Gastrocnemius medialis (tissue), 4 donors: ENCODE measurements at regions not wholly inside any gene's neighbourhood (a gene's known extent, or its start where the extent isn't known, plus 50 kb on each side); places are given as distances from the start of the nearest gene placed in this dataset.

ENCODE experiments used
- POLR2A ChIP-seq, 2 donors: fragments of 450-650 bp; IDR thresholded peaks; one replicate each; pipeline ENCODE4 v1.6.1; 2017; ENCODE audit warnings: antibody characterized with exemption in 2 of 2, mild to moderate bottlenecking in 2 of 2, moderate library complexity in 2 of 2
- TF ChIP-seq, protein P1 (sequence below), 5 experiments: fragments of 450-650 bp in 3 of 5; fragments of 200-600 bp in 2 of 5; sonication (generic) in 2 of 5; IDR thresholded peaks in 4 of 5; conservative IDR thresholded peaks in 1 of 5; 1 replicate in 4 of 5; 2 replicates in 1 of 5; pipeline ENCODE4 v1.5.1; 2016 to 2019; ENCODE audit warnings: antibody characterized with exemption in 5 of 5, mild to moderate bottlenecking in 3 of 5, moderate library complexity in 3 of 5

DNA sequence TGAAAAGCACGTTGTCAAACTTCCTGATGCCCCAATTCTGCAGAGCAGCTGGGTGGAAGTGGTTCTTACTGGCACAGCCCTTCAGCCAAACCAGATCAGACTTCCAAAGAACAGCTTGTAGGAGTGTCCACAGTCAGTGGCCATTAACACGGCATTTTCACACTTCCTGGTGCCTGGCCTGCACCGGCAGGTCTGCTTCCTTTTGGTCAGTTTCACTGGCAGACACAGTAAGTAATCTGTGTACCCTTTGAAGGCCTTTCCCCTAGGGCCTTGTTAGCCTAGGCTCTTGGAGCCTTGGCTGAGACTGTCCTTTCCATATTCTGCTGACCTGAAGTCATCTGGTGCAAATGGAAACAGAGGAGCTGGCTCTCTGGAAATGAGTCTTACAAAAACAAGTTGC is 297.5 kb upstream of the TNC start:
- no peak for TF ChIP-seq POLR2A (IDR thresholded peaks at IDR 0.05)
- TF ChIP-seq, protein P1, sequence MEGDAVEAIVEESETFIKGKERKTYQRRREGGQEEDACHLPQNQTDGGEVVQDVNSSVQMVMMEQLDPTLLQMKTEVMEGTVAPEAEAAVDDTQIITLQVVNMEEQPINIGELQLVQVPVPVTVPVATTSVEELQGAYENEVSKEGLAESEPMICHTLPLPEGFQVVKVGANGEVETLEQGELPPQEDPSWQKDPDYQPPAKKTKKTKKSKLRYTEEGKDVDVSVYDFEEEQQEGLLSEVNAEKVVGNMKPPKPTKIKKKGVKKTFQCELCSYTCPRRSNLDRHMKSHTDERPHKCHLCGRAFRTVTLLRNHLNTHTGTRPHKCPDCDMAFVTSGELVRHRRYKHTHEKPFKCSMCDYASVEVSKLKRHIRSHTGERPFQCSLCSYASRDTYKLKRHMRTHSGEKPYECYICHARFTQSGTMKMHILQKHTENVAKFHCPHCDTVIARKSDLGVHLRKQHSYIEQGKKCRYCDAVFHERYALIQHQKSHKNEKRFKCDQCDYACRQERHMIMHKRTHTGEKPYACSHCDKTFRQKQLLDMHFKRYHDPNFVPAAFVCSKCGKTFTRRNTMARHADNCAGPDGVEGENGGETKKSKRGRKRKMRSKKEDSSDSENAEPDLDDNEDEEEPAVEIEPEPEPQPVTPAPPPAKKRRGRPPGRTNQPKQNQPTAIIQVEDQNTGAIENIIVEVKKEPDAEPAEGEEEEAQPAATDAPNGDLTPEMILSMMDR (IDR thresholded peaks at IDR 0.05 in 4 of 5, conservative IDR thresholded peaks at IDR 0.05 in 1 of 5) = no peak
